Body of pancreas (tissue), 4 donors: ENCODE measurements at regions not wholly inside any gene's neighbourhood (a gene's known extent, or its start where the extent isn't known, plus 50 kb on each side); places are given as distances from the start of the nearest gene placed in this dataset.

Source experiments
- POLR2A ChIP-seq, 3 donors: fragments of 450-650 bp; IDR thresholded peaks; one replicate each; pipeline ENCODE4 v1.6.1; 2016; ENCODE audit warnings: antibody characterized with exemption in 3 of 3, mild to moderate bottlenecking in 2 of 3
- TF ChIP-seq, protein P1 (sequence below), 7 experiments: fragments of 450-650 bp in 4 of 7; fragments of 200-600 bp in 3 of 7; sonication (generic) in 3 of 7; IDR thresholded peaks; one replicate each; pipeline ENCODE4 v1.5.1; 2016 to 2019; ENCODE audit warnings: antibody characterized with exemption in 7 of 7

DNA sequence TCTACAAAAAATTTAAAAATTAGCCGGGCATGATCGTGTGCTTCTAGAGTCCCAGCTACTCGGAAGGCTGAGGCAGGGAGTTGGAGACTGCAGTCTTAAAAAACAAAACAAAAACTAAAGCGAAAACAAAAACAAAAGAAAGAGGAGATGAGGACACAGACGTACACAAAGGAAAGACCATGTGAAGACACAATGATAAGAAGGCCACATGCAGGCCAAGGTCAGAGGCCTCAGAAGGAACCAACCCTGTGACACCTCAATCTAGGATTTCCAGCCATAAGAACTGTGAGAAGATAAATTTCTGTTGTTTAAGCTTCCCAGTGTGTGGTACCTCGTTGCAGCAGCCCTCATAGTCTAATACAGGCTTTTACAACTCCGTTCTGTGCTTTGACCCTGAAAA is 177.0 kb upstream of the ATP6AP2 start:
- TF ChIP-seq, protein P1, sequence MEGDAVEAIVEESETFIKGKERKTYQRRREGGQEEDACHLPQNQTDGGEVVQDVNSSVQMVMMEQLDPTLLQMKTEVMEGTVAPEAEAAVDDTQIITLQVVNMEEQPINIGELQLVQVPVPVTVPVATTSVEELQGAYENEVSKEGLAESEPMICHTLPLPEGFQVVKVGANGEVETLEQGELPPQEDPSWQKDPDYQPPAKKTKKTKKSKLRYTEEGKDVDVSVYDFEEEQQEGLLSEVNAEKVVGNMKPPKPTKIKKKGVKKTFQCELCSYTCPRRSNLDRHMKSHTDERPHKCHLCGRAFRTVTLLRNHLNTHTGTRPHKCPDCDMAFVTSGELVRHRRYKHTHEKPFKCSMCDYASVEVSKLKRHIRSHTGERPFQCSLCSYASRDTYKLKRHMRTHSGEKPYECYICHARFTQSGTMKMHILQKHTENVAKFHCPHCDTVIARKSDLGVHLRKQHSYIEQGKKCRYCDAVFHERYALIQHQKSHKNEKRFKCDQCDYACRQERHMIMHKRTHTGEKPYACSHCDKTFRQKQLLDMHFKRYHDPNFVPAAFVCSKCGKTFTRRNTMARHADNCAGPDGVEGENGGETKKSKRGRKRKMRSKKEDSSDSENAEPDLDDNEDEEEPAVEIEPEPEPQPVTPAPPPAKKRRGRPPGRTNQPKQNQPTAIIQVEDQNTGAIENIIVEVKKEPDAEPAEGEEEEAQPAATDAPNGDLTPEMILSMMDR (IDR thresholded peaks at IDR 0.05): no peak
- no peak for TF ChIP-seq POLR2A (IDR thresholded peaks at IDR 0.05)
